GM13976 (cell line): ENCODE measurements at regions not wholly inside any gene's neighbourhood (a gene's known extent, or its start where the extent isn't known, plus 50 kb on each side); places are given as distances from the start of the nearest gene placed in this dataset.

Source experiments
- DNase-seq: peaks from one replicate; pipeline ENCODE4 v3.0.0; 2012; ENCODE audit warnings: low spot score
- CTCF ChIP-seq: IDR thresholded peaks from 2 replicates; pipeline ENCODE4 v1.5.1; 2012; ENCODE audit warnings: borderline replicate concordance, mild to moderate bottlenecking; ENCODE audit not compliant: insufficient read depth; ENCODE audit errors: extremely low read depth, missing control alignments, control extremely low read depth
- in situ Hi-C: fragments of 300-500 bp; cut with MboI; formaldehyde crosslinking; loops from one replicate; pipeline ENCODE4 v1.12.0; 2022; ENCODE audit warnings: low sequenced_read_pairs, mixed read lengths, inconsistent platforms; ENCODE audit not compliant: unreplicated experiment

GRCh38 chr19:28037186-28037585 is 1175.8 kb downstream of the UQCRFS1 start:
- no peak for TF ChIP-seq CTCF

GRCh38 chr19:28036486-28036885 is 1176.5 kb downstream of the UQCRFS1 start:
- DNase-seq: no peak
- TF ChIP-seq CTCF: no peak
- in situ Hi-C loops: no loop called here

More at GRCh38 chr19:28037186-28037585, 1175.8 kb downstream of the UQCRFS1 start:
- in situ Hi-C loops: no loop called here
- no peak for DNase-seq

GRCh38 chr19:28034936-28035335 is 1178.0 kb downstream of the UQCRFS1 start:
- TF ChIP-seq CTCF: no peak
- in situ Hi-C loops: no loop called here
- no peak for DNase-seq

- TF ChIP-seq CTCF: no peak
- in situ Hi-C loops: no loop called here
- DNase-seq: no peak
These were observed 1184.0 kb downstream of the UQCRFS1 start for GRCh38 chr19:28028881-28029444.

- in situ Hi-C loops: no loop called here
- no peak for TF ChIP-seq CTCF
- DNase-seq: no peak
These were observed 1185.8 kb downstream of the UQCRFS1 start for GRCh38 chr19:28027116-28027515.

GRCh38 chr19:28026636-28027035 is 1186.3 kb downstream of the UQCRFS1 start:
- DNase-seq: no peak
- in situ Hi-C loops: no loop called here
- no peak for TF ChIP-seq CTCF
